ENCODE measurements at regions not wholly inside any gene's neighbourhood (a gene's known extent, or its start where the extent isn't known, plus 50 kb on each side); places are given as distances from the start of the nearest gene placed in this dataset.

GRCh38 chr3:63202529-63202928 lies 75.6 kb upstream of the SYNPR start:
- H2BK20ac ChIP-seq (ENCODE audit: low read length), result no peak overlapping the region
- ChIA-PET CTCF (ENCODE audit: partially characterized antibody) (interaction anchor here (1.0 to 3.8 kb wide), 3 partner anchors 8 to 523 kb away, joined by 3 to 12 read pairs (median 3); no protein-coding TSS in a partner anchor), POLR2A (ENCODE audit: partially characterized antibody) (no interaction called here)
- no peaks in the 10 kb centered on the region for H3K9me3 ChIP-seq (ENCODE audit: insufficient read depth in 2 of 2, low read depth in 1 of 2, low read length in 1 of 2)
- H3K23me2 ChIP-seq (ENCODE audit: low read depth, low read length), result no peaks in the 10 kb centered on the region
- H4K8ac ChIP-seq (ENCODE audit: extremely low read depth, insufficient read depth, low read length), result no peak overlapping the region
- H3K23ac ChIP-seq (ENCODE audit: insufficient read length), result no peak overlapping the region
- no peak for TF ChIP-seq TAF1 (IDR thresholded peaks at IDR 0.05; ENCODE audit: low read depth, low read length)
- TF ChIP-seq HDAC2 (IDR thresholded peaks at IDR 0.05; ENCODE audit: borderline replicate concordance in 1 of 2, low read depth in 2 of 2, low read length in 2 of 2), result no peak
- no peak for TF ChIP-seq POLR2AphosphoS5 (IDR thresholded peaks at IDR 0.05; ENCODE audit: low read depth, low read length)
- no peak for TF ChIP-seq EGR1 (IDR thresholded peaks at IDR 0.05; ENCODE audit: borderline replicate concordance, low read depth, low read length)
- TF ChIP-seq KDM4A (IDR thresholded peaks at IDR 0.05; ENCODE audit: low read depth, low read length, severe bottlenecking), result no peak
- no peak for TF ChIP-seq SIN3A (conservative IDR thresholded peaks at IDR 0.05 in 1 of 2, IDR thresholded peaks at IDR 0.05 in 1 of 2; ENCODE audit: low read depth in 1 of 2, low read length in 2 of 2)
- TF ChIP-seq SIRT6 (IDR thresholded peaks at IDR 0.05; ENCODE audit: low read length), result no peak
- TF ChIP-seq TEAD4 (IDR thresholded peaks at IDR 0.05; ENCODE audit: low read depth, low read length), result no peak
- no peaks in the 10 kb centered on the region for H3K27me3 ChIP-seq (replicated peaks in 1 of 4; ENCODE audit: control insufficient read depth in 3 of 4, extremely low read depth in 1 of 4, insufficient read depth in 3 of 4, low read length in 3 of 4)
- no peak overlapping the region for H2AFZ ChIP-seq (ENCODE audit: low read length)
- H4K20me1 ChIP-seq (replicated peaks in 1 of 2; ENCODE audit: control insufficient read depth in 1 of 2, insufficient read depth in 2 of 2, low read length in 2 of 2), result no peaks in the 10 kb centered on the region
- H2BK120ac ChIP-seq (replicated peaks; ENCODE audit: low read depth, low read length), result no peak overlapping the region
- no peak overlapping the region for H3K18ac ChIP-seq (ENCODE audit: extremely low read depth, low read length)
- no peak for FAIRE-seq
- H2AK5ac ChIP-seq (ENCODE audit: low read depth, low read length), result no peak overlapping the region
- no peak overlapping the region for H4K5ac ChIP-seq (ENCODE audit: insufficient read length, low read depth, low read length)
- H3K4ac ChIP-seq (replicated peaks; ENCODE audit: insufficient read length, low read depth, low read length), result no peak overlapping the region
- H3K79me1 ChIP-seq (ENCODE audit: low read depth, low read length), result no peaks in the 10 kb centered on the region
- no peaks in the 10 kb centered on the region for H3K4me1 ChIP-seq (replicated peaks in 1 of 4; ENCODE audit: control insufficient read depth in 3 of 4, insufficient read depth in 4 of 4, low read length in 3 of 4)
- H3K14ac ChIP-seq (ENCODE audit: insufficient read length), result no peak overlapping the region
- H2BK12ac ChIP-seq (ENCODE audit: low read depth, low read length), result no peak overlapping the region
- DNase-seq (ENCODE audit: low read depth in 1 of 2, low spot score in 2 of 2), result no peak
- no peaks in the 10 kb centered on the region for H3K36me3 ChIP-seq (ENCODE audit: control insufficient read depth in 2 of 4, insufficient read depth in 4 of 4, low read length in 3 of 4)
- WGBS, 2 experiments (ENCODE audit: extremely low coverage in 1 of 2, insufficient coverage in 1 of 2, insufficient read length in 1 of 2, insufficient replicate concordance in 2 of 2, low coverage in 1 of 2, low lambda C conversion rate in 2 of 2, missing lambda C conversion rate in 1 of 2), result 69% methylated on average over 1 of the region's 1 CpG; no CpG with 5 or more reads in 1 of the 2 experiments
- no peak overlapping the region for H2BK15ac ChIP-seq (ENCODE audit: low read length)
- H3K56ac ChIP-seq (replicated peaks; ENCODE audit: insufficient read length, low read depth, low read length), result no peak overlapping the region
- H3K4me3 ChIP-seq (ENCODE audit: extremely low read depth in 1 of 4, insufficient read depth in 2 of 4, low read depth in 3 of 4, low read length in 4 of 4), result no peak overlapping the region
- H3K4me2 ChIP-seq (ENCODE audit: insufficient read depth in 1 of 2, low read depth in 2 of 2, low read length in 2 of 2), result no peak overlapping the region
- no peak overlapping the region for H4K91ac ChIP-seq (replicated peaks; ENCODE audit: insufficient read length, low read length)
- no peak overlapping the region for H3K27ac ChIP-seq (ENCODE audit: low read depth, low read length)
- H3K9ac ChIP-seq (replicated peaks in 1 of 4; ENCODE audit: extremely low read depth in 1 of 4, low read depth in 3 of 4, low read length in 3 of 4), result no peak overlapping the region
- H2BK5ac ChIP-seq (ENCODE audit: low read depth, low read length), result no peak overlapping the region
- no peaks in the 10 kb centered on the region for H3K79me2 ChIP-seq (ENCODE audit: control insufficient read depth in 1 of 2, insufficient read depth in 2 of 2, low read length in 2 of 2)
